ENCODE measurements at regions not wholly inside any gene's neighbourhood (a gene's known extent, or its start where the extent isn't known, plus 50 kb on each side); places are given as distances from the start of the nearest gene placed in this dataset.
"Not testable (repeated sequence)": the region's sequence is repeated elsewhere in the genome, so short reads cannot be mapped to it uniquely, and the experiment has no call there.

- ChIA-PET CTCF (no interaction called here), POLR2A (no interaction called here)
Observed at GRCh38 chr13:46498650-46499049, 54.3 kb upstream of the LRCH1 start.

GRCh38 chr13:46496086-46496485 lies 56.9 kb upstream of the LRCH1 start:
- ChIA-PET POLR2A (no interaction called here), CTCF (no interaction called here)

GRCh38 chr13:46495651-46496050 lies 57.3 kb upstream of the LRCH1 start:
- POLR2A ChIA-PET: no interaction called here
- CTCF ChIA-PET: interaction anchor here (0.6 kb wide), 1 partner anchor 161 kb away, joined by 3 read pairs; no protein-coding TSS in a partner anchor

- ChIA-PET POLR2A (no interaction called here), CTCF (interaction anchor here (0.6 kb wide), 1 partner anchor 161 kb away, joined by 3 read pairs; no protein-coding TSS in a partner anchor)
Observed at GRCh38 chr13:46495066-46495465, 57.9 kb upstream of the LRCH1 start.

- ChIA-PET CTCF (no interaction called here), POLR2A (no interaction called here)
Observed at GRCh38 chr13:46492946-46493345, 60.0 kb upstream of the LRCH1 start.

- ChIA-PET POLR2A (no interaction called here), CTCF (no interaction called here)
Observed at GRCh38 chr13:46491641-46492040, 61.3 kb upstream of the LRCH1 start.

- POLR2A ChIA-PET, CTCF ChIA-PET: not testable (repeated sequence)
Observed at GRCh38 chr13:46490713-46491112, 62.3 kb upstream of the LRCH1 start.

GRCh38 chr13:46490129-46490528 lies 62.8 kb upstream of the LRCH1 start:
- POLR2A ChIA-PET: no interaction called here
- CTCF ChIA-PET: no interaction called here

GRCh38 chr13:46489586-46490023 lies 63.4 kb upstream of the LRCH1 start:
- ChIA-PET CTCF (no interaction called here), POLR2A (no interaction called here)

GRCh38 chr13:46487748-46488147 lies 65.2 kb upstream of the LRCH1 start:
- ChIA-PET CTCF (no interaction called here), POLR2A (no interaction called here)

- ChIA-PET CTCF (no interaction called here), POLR2A (no interaction called here)
Observed at GRCh38 chr13:46486270-46486669, 66.7 kb upstream of the LRCH1 start.

- ChIA-PET POLR2A (no interaction called here), CTCF (interaction anchor here (0.6 kb wide), 1 partner anchor 379 kb away, joined by 3 read pairs; no protein-coding TSS in a partner anchor)
Observed at GRCh38 chr13:46484561-46484960, 68.4 kb upstream of the LRCH1 start.

GRCh38 chr13:46481166-46481565 lies 71.8 kb upstream of the LRCH1 start:
- CTCF ChIA-PET: no interaction called here
- POLR2A ChIA-PET: no interaction called here

- CTCF ChIA-PET: no interaction called here
Observed at GRCh38 chr13:46480131-46480530, 72.8 kb upstream of the LRCH1 start.

GRCh38 chr13:46479691-46480090 lies 73.3 kb upstream of the LRCH1 start:
- POLR2A ChIA-PET: no interaction called here
- CTCF ChIA-PET: no interaction called here

More at GRCh38 chr13:46480131-46480530, 72.8 kb upstream of the LRCH1 start:
- POLR2A ChIA-PET: no interaction called here

GRCh38 chr13:46479283-46479682 lies 73.7 kb upstream of the LRCH1 start:
- POLR2A ChIA-PET: no interaction called here
- CTCF ChIA-PET: no interaction called here

- ChIA-PET POLR2A (no interaction called here), CTCF (no interaction called here)
Observed at GRCh38 chr13:46478651-46479050, 74.3 kb upstream of the LRCH1 start.

GRCh38 chr13:46476174-46476573 lies 76.8 kb upstream of the LRCH1 start:
- ChIA-PET CTCF (no interaction called here), POLR2A (no interaction called here)

GRCh38 chr13:46475541-46475991 lies 77.4 kb upstream of the LRCH1 start:
- CTCF ChIA-PET: no interaction called here
- POLR2A ChIA-PET: no interaction called here

GRCh38 chr13:46473806-46474205 lies 79.2 kb upstream of the LRCH1 start:
- CTCF ChIA-PET: no interaction called here
- POLR2A ChIA-PET: no interaction called here

GRCh38 chr13:46472384-46472783 lies 80.6 kb upstream of the LRCH1 start:
- ChIA-PET POLR2A (interaction anchor here (0.7 kb wide), 1 partner anchor 274 kb away, joined by 3 read pairs; no protein-coding TSS in a partner anchor), CTCF (no interaction called here)

- CTCF ChIA-PET, POLR2A ChIA-PET: not testable (repeated sequence)
Observed at GRCh38 chr13:46469699-46470098, 82.6 kb upstream of the RUBCNL start.
